ENCODE measurements at regions not wholly inside any gene's neighbourhood (a gene's known extent, or its start where the extent isn't known, plus 50 kb on each side); places are given as distances from the start of the nearest gene placed in this dataset.

DNA sequence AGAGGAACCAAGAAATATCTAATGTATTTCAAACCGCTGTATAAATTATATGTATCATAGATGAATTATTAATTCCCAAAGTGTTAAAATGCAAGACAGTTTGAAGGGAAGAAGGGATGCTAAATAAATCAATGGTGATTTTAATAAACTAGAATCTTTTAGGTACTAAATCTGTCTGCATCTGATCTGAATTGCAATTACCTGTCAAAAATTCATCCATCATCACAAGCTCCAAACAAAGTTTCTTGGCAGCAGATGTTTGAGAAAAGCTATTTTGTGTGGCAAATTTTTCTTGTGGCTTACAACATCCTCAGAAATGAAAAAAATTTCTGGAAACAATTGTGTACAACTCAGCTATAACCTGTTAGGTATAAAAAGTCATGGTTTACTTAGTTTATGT, 816.0 kb upstream of the NDST4 start:
- no peak for DNase-seq (ENCODE audit: low read depth)

GRCh38 chr4:115927382-115927781, 814.0 kb upstream of the NDST4 start:
- DNase-seq (ENCODE audit: low read depth): no peak

DNA sequence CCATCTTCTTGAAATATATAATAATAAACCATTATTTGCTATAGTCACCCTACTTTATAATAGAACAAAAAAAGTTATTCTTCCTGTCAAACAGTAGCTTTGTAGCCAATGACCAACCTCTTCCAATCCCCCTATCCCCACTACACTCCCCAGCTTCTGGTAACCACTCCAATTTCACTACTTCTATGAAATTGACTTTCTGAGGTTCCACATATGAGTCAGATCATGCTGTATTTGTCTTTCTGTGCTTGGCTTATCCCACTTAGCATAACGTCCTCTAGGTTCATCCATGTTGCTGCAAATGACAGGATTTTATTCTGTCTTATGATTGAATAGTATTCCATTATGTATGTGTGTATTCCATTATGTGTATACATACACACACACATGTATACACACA, 809.7 kb upstream of the NDST4 start:
- no peak for DNase-seq (ENCODE audit: low read depth)

DNA sequence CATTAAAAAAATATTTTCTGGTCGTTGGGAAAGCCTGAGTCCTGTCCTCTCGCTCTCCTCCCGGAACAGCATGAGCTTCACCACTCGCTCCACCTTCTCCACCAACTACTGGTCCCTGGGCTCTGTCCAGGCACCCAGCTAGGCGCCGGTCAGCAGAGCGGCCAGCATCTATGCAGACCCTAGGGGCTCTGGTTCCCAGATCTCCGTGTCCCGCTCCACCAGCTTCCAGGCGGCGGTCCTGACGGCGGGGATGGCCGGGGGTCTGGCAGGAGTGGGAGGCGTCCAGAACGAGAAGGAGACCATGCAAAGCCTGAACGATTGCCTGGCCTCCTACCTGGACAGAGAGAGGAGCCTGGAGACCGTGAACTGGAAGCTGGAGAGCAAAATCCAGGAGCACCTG, 807.2 kb upstream of the NDST4 start:
- no peak for DNase-seq (ENCODE audit: low read depth)

DNA sequence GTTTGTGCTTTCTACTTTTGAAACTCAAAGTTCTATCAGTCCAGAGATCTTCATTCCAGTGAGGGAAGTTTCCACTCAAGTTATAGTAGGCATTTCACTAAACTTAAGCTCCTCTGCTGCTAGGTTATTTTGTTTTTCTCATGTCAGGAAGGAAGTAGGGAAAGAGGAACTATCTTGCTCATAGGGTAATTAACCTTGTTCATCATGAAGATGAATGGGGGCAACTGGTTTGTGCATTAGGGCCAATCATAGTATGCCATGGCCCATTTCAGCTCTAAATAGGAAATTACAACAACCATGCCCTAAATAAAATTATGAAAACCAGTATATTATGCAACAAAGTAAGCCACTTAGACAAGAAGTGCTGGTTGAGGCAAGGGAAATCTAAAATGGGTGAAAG, 804.7 kb upstream of the NDST4 start:
- DNase-seq (ENCODE audit: low read depth): no peak

- no peak for DNase-seq (ENCODE audit: low read depth)
These were observed 793.0 kb upstream of the NDST4 start for GRCh38 chr4:115906428-115906827.

DNA sequence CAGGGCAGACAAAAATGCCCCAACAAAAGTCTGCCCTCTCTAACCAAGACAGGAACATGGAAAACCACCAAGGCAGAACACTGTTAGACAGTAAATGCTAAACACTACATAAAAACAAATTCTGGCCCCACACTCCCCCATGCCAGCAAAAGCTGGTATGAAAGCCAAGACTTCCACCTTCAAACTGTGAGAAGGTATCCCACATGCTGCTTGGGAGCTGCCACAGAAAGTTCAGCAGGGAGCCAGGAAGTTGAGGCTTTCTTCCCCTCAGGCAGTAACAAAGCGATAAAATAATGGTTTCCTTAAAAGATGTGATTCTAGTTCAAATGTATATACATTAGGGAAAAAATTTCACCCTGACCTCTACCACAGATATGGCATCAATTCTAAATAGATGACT, 770.4 kb upstream of the NDST4 start:
- no peak for DNase-seq (ENCODE audit: low read depth)

DNA sequence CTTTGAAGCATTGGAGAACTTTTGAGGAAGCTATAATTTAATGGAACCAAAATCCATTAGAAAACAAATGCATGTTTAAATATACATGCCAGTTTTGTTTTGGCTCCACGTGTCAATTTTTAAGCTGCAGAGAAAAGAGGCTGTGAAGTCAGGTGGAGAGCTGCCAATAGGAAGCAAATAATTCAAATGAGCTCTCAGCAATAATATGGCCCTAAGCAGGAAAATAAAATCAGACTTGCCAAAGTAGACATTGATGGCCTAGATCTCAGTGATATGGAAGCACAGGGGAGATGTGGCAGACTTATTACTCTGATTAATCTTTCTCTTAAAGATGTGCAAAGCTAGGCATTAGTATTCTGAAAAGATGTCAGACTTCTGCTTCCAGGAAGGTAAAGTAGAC, 769.8 kb upstream of the NDST4 start:
- DNase-seq (ENCODE audit: low read depth): no peak

DNA sequence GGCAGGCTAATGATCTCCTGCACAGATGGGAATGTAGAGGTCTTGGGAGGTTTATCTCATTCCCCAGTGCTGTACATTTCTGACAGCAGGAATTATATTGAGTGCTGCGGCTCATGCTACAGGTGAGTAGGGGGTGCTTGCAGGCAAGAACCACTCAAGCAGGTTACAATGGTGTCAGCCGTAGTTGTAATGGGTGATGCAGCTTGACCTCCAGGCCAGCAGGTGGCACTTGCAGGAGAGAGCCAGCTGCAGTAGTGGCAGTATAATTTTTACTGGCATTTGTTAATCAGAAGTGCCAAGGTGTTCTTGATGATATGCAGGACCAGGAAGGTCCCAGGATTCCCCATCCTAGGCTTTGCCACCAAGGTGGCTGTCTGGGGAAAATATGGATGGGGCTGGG, 759.6 kb upstream of the NDST4 start:
- no peak for DNase-seq (ENCODE audit: low read depth)

- DNase-seq (ENCODE audit: low read depth): no peak
These were observed 758.2 kb upstream of the NDST4 start for GRCh38 chr4:115871596-115871995.

DNA sequence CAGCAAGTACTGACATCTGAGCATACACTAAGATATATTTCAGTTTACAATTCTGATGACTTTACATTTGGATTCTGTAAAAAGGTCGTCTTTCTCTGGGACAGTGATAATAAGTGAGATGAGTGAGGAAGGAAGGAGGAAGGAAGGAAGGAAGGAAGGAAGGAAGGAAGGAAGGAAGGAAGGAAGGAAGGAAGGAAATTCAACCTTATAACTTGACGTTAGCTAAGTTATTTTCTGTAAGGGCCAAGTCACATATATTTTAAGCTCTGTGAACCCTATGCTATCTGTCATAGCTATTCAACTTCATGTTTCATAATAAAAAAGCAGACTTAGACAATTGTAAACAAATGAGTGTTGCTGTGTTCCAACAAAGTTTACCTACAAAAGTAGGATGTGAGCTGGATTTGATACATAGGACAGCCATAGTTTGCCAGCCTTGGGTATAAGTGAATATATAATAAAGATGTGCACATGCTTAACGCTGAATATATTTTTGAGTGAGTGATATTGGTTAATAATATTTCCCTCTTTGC, 753.0 kb upstream of the NDST4 start:
- DNase-seq (ENCODE audit: low read depth): no peak

GRCh38 chr4:115865736-115866135, 752.3 kb upstream of the NDST4 start:
- no peak for DNase-seq (ENCODE audit: low read depth)

DNA sequence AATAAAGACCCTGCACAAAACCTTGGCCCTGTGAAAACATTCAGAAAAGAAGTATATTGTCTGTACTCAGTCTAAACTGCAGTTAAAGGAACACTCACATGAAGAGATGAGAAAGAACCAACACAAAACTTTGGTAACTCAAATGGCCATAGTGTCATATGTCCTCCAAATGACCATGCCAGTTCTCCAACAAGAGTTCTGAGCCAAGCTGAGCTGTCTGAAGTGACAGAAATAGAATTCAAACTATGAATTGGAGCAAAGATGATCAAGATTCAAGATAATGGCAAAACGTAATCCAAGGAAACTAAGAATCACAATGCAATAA, 739.3 kb upstream of the NDST4 start:
- no peak for DNase-seq (ENCODE audit: low read depth)

- no peak for DNase-seq (ENCODE audit: low read depth)
These were observed 738.7 kb upstream of the NDST4 start for GRCh38 chr4:115851918-115852766.

GRCh38 chr4:115850799-115851509, 737.5 kb upstream of the NDST4 start:
- no peak for DNase-seq (ENCODE audit: low read depth)

GRCh38 chr4:115844180-115844579, 730.8 kb upstream of the NDST4 start:
- DNase-seq (ENCODE audit: low read depth): no peak

GRCh38 chr4:115841871-115842270, 728.5 kb upstream of the NDST4 start:
- no peak for DNase-seq (ENCODE audit: low read depth)

DNA sequence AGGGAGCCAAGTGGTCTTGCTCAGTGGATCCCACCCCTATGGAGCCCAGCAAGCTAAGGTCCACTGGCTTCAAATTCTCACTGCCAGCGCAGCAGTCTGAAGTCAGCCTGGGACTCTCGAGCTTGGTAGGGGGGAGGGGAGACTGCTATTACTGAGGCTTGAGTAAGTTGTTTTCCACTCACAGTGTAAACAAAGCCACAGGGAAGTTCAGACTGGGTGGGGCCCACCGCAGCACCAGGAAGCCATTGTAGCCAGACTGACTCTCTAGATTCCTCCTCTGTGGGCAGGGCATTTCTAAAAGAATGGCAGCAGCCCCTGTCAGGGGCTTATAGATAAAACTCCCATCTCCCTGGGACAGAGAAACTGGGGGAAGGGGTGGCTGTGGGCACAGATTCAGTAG, 721.0 kb upstream of the NDST4 start:
- no peak for DNase-seq (ENCODE audit: low read depth)

DNA sequence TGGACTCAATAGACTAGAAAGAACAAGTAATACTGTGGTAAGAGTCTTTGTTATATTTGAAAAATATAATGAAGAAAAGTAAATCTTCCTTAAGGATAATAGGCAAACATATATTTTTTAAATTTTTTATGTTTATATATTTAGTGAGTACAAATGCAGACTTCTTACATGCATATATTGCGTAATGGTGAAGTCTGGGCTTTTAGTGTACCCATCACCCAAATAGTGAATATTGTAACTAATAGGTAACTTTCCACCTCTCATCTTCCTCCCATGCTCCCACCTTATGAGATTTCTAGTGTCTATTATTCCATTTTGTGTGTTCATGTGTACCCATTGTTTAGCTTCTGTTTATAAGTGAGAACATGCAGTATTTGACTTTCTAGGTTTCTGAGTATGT, 711.2 kb upstream of the NDST4 start:
- DNase-seq (ENCODE audit: low read depth): no peak

DNA sequence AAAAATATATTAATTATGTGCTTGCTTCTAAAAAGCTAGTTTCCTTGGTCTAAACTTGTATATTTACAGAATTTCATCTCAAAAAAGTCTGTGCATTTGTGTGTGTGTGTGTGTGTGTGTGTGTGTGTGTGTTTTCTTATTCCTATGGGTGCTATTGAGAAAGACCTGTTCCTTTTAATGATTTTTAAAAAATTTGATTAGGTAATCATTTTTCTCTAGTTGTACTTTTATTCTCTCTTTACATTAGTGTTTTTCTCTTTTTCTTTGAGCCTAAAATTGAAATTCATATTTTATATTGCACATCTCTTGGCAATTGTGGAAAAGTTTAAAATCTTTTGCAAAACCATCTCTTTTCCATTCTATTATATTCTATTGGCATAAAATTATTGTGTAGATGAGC, 690.4 kb upstream of the NDST4 start:
- DNase-seq (ENCODE audit: low read depth): no peak

DNA sequence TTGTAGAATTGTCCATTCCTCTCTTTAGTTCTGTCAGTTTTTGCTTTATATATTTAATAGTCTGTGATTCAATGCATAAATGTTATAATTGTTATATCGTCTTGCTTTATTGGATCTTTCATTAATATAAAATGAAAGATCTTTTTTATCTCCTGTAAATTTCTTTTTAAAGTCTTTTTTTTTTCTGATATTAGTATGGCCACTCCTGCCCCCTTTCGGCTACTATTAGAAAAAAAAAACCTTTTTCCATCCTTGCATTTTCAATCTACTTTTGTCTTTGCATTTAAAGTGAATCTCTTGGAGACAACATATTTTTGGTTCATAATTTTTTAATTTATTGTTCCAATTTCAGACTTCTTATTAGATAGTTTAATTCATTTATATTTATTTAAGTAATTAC, 677.4 kb upstream of the NDST4 start:
- no peak for DNase-seq (ENCODE audit: low read depth)

DNA sequence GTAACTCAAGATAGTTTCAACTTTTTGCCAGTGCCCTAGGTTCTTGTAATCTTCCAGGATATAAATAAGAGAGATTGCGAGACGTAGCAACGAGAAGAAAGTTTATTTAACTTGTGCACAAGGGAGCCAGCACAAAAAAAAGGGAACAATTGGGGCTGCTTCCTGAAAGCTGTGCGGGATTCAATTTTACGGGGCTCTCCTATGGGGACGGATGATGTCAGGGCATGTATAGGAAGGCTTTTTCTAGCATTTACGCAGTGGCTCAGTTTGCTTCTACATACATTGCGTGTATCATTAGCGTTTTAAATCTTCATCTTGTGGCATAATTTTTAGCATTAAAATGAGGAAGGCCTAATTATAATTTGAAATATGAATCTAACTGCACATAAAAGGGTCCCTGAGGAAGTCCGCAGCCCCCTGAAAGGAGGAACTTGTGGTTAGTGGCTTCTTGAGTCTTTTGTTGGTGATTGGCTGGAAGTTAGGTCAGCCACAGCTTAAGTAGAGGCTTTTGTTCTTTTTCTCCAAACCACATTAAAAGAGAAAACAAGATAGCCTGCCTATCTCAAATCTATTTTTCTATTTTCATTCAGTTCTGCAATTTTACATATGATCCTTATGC, 668.2 kb upstream of the NDST4 start:
- no peak for DNase-seq (ENCODE audit: low read depth)

GRCh38 chr4:115780835-115781234, 667.4 kb upstream of the NDST4 start:
- DNase-seq (ENCODE audit: low read depth): no peak
